ENCODE measurements at regions not wholly inside any gene's neighbourhood (a gene's known extent, or its start where the extent isn't known, plus 50 kb on each side); places are given as distances from the start of the nearest gene placed in this dataset.

DNA sequence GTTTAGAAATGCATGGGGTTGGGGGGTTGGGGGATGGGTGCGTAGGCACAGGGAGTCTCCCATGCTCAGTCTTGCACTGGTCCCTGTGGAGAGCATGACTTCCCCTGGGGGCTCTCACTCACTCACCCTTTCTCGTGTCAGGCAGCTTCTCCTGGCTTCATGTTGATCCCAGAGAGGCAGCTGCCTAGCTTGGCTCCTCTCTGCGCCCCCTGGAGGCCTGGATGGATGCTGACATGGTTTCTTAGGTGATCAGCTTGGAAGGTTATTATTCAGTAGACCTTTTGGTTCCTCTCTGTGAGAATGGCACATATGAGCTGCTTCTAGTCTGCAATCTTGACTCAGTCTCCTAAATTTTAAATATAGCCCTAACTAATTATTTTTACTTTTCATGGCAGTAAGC lies 109.3 kb upstream of the FAM83B start:
- TF ChIP-seq, protein P1, sequence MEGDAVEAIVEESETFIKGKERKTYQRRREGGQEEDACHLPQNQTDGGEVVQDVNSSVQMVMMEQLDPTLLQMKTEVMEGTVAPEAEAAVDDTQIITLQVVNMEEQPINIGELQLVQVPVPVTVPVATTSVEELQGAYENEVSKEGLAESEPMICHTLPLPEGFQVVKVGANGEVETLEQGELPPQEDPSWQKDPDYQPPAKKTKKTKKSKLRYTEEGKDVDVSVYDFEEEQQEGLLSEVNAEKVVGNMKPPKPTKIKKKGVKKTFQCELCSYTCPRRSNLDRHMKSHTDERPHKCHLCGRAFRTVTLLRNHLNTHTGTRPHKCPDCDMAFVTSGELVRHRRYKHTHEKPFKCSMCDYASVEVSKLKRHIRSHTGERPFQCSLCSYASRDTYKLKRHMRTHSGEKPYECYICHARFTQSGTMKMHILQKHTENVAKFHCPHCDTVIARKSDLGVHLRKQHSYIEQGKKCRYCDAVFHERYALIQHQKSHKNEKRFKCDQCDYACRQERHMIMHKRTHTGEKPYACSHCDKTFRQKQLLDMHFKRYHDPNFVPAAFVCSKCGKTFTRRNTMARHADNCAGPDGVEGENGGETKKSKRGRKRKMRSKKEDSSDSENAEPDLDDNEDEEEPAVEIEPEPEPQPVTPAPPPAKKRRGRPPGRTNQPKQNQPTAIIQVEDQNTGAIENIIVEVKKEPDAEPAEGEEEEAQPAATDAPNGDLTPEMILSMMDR (IDR thresholded peaks at IDR 0.05) = no peak
- TF ChIP-seq POLR2A (IDR thresholded peaks at IDR 0.05) (no peak), EP300 (IDR thresholded peaks at IDR 0.05) (no peak), POLR2AphosphoS5 (IDR thresholded peaks at IDR 0.05) (no peak)
